Kidney (tissue), 13 donors: ENCODE measurements at regions not wholly inside any gene's neighbourhood (a gene's known extent, or its start where the extent isn't known, plus 50 kb on each side); places are given as distances from the start of the nearest gene placed in this dataset.

ENCODE experiments used
- DNase-seq, 5 donors: peaks; one replicate each; pipeline ENCODE4 v3.0.0-alpha.2; 2013 to 2020
- FAIRE-seq: peaks from 2 replicates; lab custom pipeline; 2012; peaks lifted over from hg19 to GRCh38; lab: Jason Lieb, UNC
- H3K27ac ChIP-seq, 2 donors: one replicate each; pipeline ENCODE4 v1.7.0; 2013; ENCODE audit warnings: low read depth in 2 of 2, low read length in 2 of 2, inconsistent platforms in 1 of 2
- H3K27me3 ChIP-seq: one replicate; pipeline ENCODE4 v1.7.1; 2013; ENCODE audit warnings: low read length, inconsistent platforms; ENCODE audit not compliant: control insufficient read depth, insufficient read depth
- H3K36me3 ChIP-seq, 3 donors: one replicate each; pipeline versions ENCODE4 v1.7.0 to v1.7.1; 2013; ENCODE audit warnings: low read length in 3 of 3, control low read depth in 1 of 3, inconsistent platforms in 1 of 3; ENCODE audit not compliant: insufficient read depth in 3 of 3, control insufficient read depth in 2 of 3
- H3K4me1 ChIP-seq, 3 donors: one replicate each; pipeline versions ENCODE4 v1.7.0 to v1.7.1; 2013; ENCODE audit warnings: low read length in 3 of 3, inconsistent platforms in 1 of 3, low read depth in 1 of 3; ENCODE audit not compliant: control insufficient read depth in 2 of 3, insufficient read depth in 2 of 3
- H3K4me3 ChIP-seq, 3 donors: one replicate each; pipeline versions ENCODE4 v1.7.0 to v1.8.1; 2013; ENCODE audit warnings: low read length in 3 of 3, control low read depth in 1 of 3, inconsistent platforms in 1 of 3
- H3K9ac ChIP-seq, 3 donors: one replicate each; pipeline versions ENCODE4 v1.7.0 to v1.7.1; 2013; ENCODE audit warnings: low read length in 3 of 3, control low read depth in 1 of 3, inconsistent platforms in 1 of 3
- H3K9me3 ChIP-seq, 3 donors: one replicate each; pipeline versions ENCODE4 v1.7.0 to v1.7.1; 2013; ENCODE audit warnings: low read length in 3 of 3, control low read depth in 1 of 3, inconsistent platforms in 1 of 3; ENCODE audit not compliant: control insufficient read depth in 2 of 3, insufficient read depth in 1 of 3
- intact Hi-C: fragments of 100-400 bp; cut with DNase I; formaldehyde crosslinking; loops from one replicate; pipeline ENCODE4 v1.11.1; 2022
- TF ChIP-seq, protein P1 (sequence below): IDR thresholded peaks from 3 replicates; pipeline ENCODE4 v1.5.1; 2012; ENCODE audit warnings: mild to moderate bottlenecking, moderate library complexity, borderline replicate concordance; ENCODE audit not compliant: insufficient read depth; ENCODE audit errors: extremely low read depth
- donor health status: control.
- donor health status: control.
- donor health status: control.
- donor health status: control.
- donor health status: control.
- donor health status: DM: yes; HTN: yes; CAD: no.
- donor health status: Normal renal cell carcinoma (clear cell type).

GRCh38 chr11:36711104-36711825, 113.2 kb upstream of the RAG2 start:
- TF ChIP-seq, protein P1, sequence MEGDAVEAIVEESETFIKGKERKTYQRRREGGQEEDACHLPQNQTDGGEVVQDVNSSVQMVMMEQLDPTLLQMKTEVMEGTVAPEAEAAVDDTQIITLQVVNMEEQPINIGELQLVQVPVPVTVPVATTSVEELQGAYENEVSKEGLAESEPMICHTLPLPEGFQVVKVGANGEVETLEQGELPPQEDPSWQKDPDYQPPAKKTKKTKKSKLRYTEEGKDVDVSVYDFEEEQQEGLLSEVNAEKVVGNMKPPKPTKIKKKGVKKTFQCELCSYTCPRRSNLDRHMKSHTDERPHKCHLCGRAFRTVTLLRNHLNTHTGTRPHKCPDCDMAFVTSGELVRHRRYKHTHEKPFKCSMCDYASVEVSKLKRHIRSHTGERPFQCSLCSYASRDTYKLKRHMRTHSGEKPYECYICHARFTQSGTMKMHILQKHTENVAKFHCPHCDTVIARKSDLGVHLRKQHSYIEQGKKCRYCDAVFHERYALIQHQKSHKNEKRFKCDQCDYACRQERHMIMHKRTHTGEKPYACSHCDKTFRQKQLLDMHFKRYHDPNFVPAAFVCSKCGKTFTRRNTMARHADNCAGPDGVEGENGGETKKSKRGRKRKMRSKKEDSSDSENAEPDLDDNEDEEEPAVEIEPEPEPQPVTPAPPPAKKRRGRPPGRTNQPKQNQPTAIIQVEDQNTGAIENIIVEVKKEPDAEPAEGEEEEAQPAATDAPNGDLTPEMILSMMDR = no peak
- FAIRE-seq (no peak), DNase-seq (no peak)
- H3K27me3 ChIP-seq = no peaks in the 10 kb centered on the region
- H3K9me3 ChIP-seq = no peaks in the 10 kb centered on the region
- H3K4me1 ChIP-seq = no peaks in the 10 kb centered on the region
- intact Hi-C loops = no loop called here
- H3K4me3 ChIP-seq = no peak overlapping the region
- no peak overlapping the region for H3K27ac ChIP-seq
- no peaks in the 10 kb centered on the region for H3K36me3 ChIP-seq
- H3K9ac ChIP-seq = no peak overlapping the region
